Endothelial cell of umbilical vein (primary cell): ENCODE measurements at regions not wholly inside any gene's neighbourhood (a gene's known extent, or its start where the extent isn't known, plus 50 kb on each side); places are given as distances from the start of the nearest gene placed in this dataset.

Experiments used
- BruUV-seq: library from RNA; stranded (reverse); fragments of 400-500 nt; replicated peaks from 2 replicates; lab custom pipeline; 2021; lab: Mats Ljungman, UMichigan
- CTCF ChIA-PET: fragments of 300-600, 350-600 bp; sonication (Branson Sonifier 250); formaldehyde crosslinking; loops from one replicate; lab custom pipeline; 2021; ENCODE audit warnings: antibody characterized with exemption, inconsistent platforms; lab: Charles Lee
- POLR2A ChIA-PET: fragments of 300-600, 350-600 bp; sonication (Branson Sonifier 250); formaldehyde crosslinking; loops from one replicate; lab custom pipeline; 2021; ENCODE audit warnings: antibody characterized with exemption, inconsistent platforms; lab: Charles Lee
- DNase-seq: peaks from one replicate; pipeline ENCODE4 v3.0.0-alpha.2; 2011; ENCODE audit warnings: low read depth, low spot score
- FAIRE-seq: peaks from 2 replicates; lab custom pipeline; 2011; peaks lifted over from hg19 to GRCh38; lab: Jason Lieb, UNC
- H2AFZ ChIP-seq: 2 replicates; pipeline ENCODE4 v1.6.0; 2012; ENCODE audit warnings: low read depth, low read length, control low read depth, inconsistent platforms
- H3K27ac ChIP-seq: 2 replicates; pipeline ENCODE4 v1.5.1; 2011; ENCODE audit warnings: low read depth, mild to moderate bottlenecking, control low read depth, low read length, moderate library complexity; ENCODE audit not compliant: insufficient read depth
- H3K27me3 ChIP-seq, 2 experiments: 2 replicates each; pipeline versions ENCODE4 v1.6.0 to v1.6.1; 2011; ENCODE audit warnings: low read length in 2 of 2, mixed read lengths in 1 of 2; ENCODE audit not compliant: control insufficient read depth in 2 of 2, insufficient read depth in 2 of 2
- H3K36me3 ChIP-seq, 2 experiments: 2 replicates in 1 of 2; 3 replicates in 1 of 2; pipeline ENCODE4 v1.5.1; 2011; ENCODE audit warnings: low read length in 2 of 2, mild to moderate bottlenecking in 1 of 2, moderate library complexity in 1 of 2; ENCODE audit not compliant: control insufficient read depth in 2 of 2, insufficient read depth in 2 of 2; ENCODE audit errors: extremely low read depth in 1 of 2
- H3K4me1 ChIP-seq: 3 replicates; pipeline ENCODE4 v1.5.1; 2011; ENCODE audit warnings: mild to moderate bottlenecking, low read length; ENCODE audit not compliant: control insufficient read depth, insufficient read depth; ENCODE audit errors: extremely low read depth
- H3K4me2 ChIP-seq: 2 replicates; pipeline ENCODE4 v1.6.1; 2011; ENCODE audit warnings: low read length, control low read depth, mixed read lengths; ENCODE audit not compliant: insufficient read depth
- H3K4me3 ChIP-seq, 3 experiments: fragments of 200-600 bp in 1 of 3; sonication (generic), shearing (Covaris generic) in 1 of 3; replicated peaks in 1 of 3; 2 replicates each; pipeline ENCODE4 v1.5.1; 2011 to 2016; ENCODE audit warnings: control low read depth in 3 of 3, low read length in 3 of 3, mild to moderate bottlenecking in 2 of 3, inconsistent platforms in 1 of 3, low read depth in 1 of 3, moderate library complexity in 1 of 3; ENCODE audit not compliant: insufficient read depth in 1 of 3
- H3K79me2 ChIP-seq: 2 replicates; pipeline ENCODE4 v1.6.0; 2012; ENCODE audit warnings: low read length, inconsistent platforms; ENCODE audit not compliant: control insufficient read depth, insufficient read depth
- H3K9ac ChIP-seq: replicated peaks from 2 replicates; pipeline ENCODE3; 2011; ENCODE audit warnings: low read length, control low read depth; ENCODE audit not compliant: insufficient read depth; ENCODE audit errors: extremely low read depth
- H3K9me1 ChIP-seq: replicated peaks from 3 replicates; pipeline ENCODE4 v1.6.0; 2011; ENCODE audit warnings: mild to moderate bottlenecking, low read length; ENCODE audit not compliant: control insufficient read depth, insufficient read depth; ENCODE audit errors: extremely low read depth
- H3K9me3 ChIP-seq: replicated peaks from 2 replicates; pipeline ENCODE4 v1.5.1; 2012; ENCODE audit warnings: low read length, inconsistent platforms; ENCODE audit not compliant: control insufficient read depth, insufficient read depth
- H4K20me1 ChIP-seq: replicated peaks from 2 replicates; pipeline ENCODE3; 2011; ENCODE audit warnings: mild to moderate bottlenecking, low read length; ENCODE audit not compliant: control insufficient read depth, insufficient read depth; ENCODE audit errors: extremely low read depth
- CTCF ChIP-seq, 2 donors: IDR thresholded peaks; 1 replicate in 1 of 2; 2 replicates in 1 of 2; pipeline ENCODE4 v1.5.1; 2011; ENCODE audit warnings: low read length in 2 of 2, mild to moderate bottlenecking in 2 of 2, moderate library complexity in 2 of 2, control low read depth in 1 of 2, inconsistent platforms in 1 of 2, low read depth in 1 of 2; ENCODE audit not compliant: insufficient read depth in 1 of 2; ENCODE audit errors: extremely low read depth in 1 of 2
- FOS ChIP-seq: IDR thresholded peaks from 2 replicates; pipeline ENCODE4 v1.6.1; 2011; ENCODE audit warnings: mild to moderate bottlenecking, low read length, moderate library complexity, borderline replicate concordance; ENCODE audit not compliant: insufficient read depth
- GATA2 ChIP-seq: IDR thresholded peaks from 2 replicates; pipeline ENCODE4 v1.7.0; 2011; ENCODE audit warnings: low read depth, mild to moderate bottlenecking, moderate library complexity, mixed read lengths, low read length; ENCODE audit not compliant: insufficient read length, insufficient read depth
- JUN ChIP-seq: IDR thresholded peaks from 2 replicates; pipeline ENCODE4 v1.6.1; 2011; ENCODE audit warnings: borderline replicate concordance, low read depth; ENCODE audit not compliant: insufficient read length, insufficient read depth
- MYC ChIP-seq: IDR thresholded peaks from one replicate; pipeline ENCODE4 v1.6.1; 2011; ENCODE audit warnings: mild to moderate bottlenecking, low read depth, low read length
- POLR2A ChIP-seq: IDR thresholded peaks from 2 replicates; pipeline ENCODE4 v1.6.1; 2012; ENCODE audit warnings: low read depth, mild to moderate bottlenecking, control low read depth, low read length
- dilution Hi-C: fragments of 300-500 bp; cut with MboI; formaldehyde crosslinking; loops from one replicate; pipeline ENCODE4 v1.15.0; 2019; ENCODE audit warnings: low sequenced_read_pairs; ENCODE audit not compliant: extremely low pct_ligation_motif_present
- intact Hi-C: fragments of 100-400 bp; cut with micrococcal nuclease; formaldehyde crosslinking; loops from one replicate; pipeline ENCODE4 v1.10.0; 2022

GRCh38 chr1:117710710-117711109, 104.9 kb downstream of the TENT5C start:
- TF ChIP-seq FOS (no peak), CTCF (IDR thresholded peaks at IDR 0.05; ENCODE audit: extremely low read depth in 1 of 2, insufficient read depth in 1 of 2, low read depth in 1 of 2, low read length in 2 of 2) (peak; percentile 14 to 35), POLR2A (no peak), JUN (no peak), GATA2 (no peak), MYC (no peak)
- no peaks in the 10 kb centered on the region for H4K20me1 ChIP-seq
- POLR2A ChIA-PET = no interaction called here
- peaks cover 4 to 5% of the 10 kb centered on the region in 2 experiments for H3K27me3 ChIP-seq
- intact Hi-C loops (loop anchor here (1.0 to 2.0 kb wide), 2 partner anchors 44 to 185 kb away; no protein-coding TSS in a partner anchor), dilution Hi-C loops (no loop called here)
- no TSS peak for BruUV-seq
- H3K4me3 ChIP-seq = no peak overlapping the region
- no peaks in the 10 kb centered on the region for H3K79me2 ChIP-seq
- H3K9me1 ChIP-seq = no peaks in the 10 kb centered on the region
- no peak overlapping the region for H3K4me2 ChIP-seq
- H3K4me1 ChIP-seq = no peaks in the 10 kb centered on the region
- no peak overlapping the region for H3K27ac ChIP-seq
- H3K36me3 ChIP-seq = no peaks in the 10 kb centered on the region
- CTCF ChIA-PET = interaction anchor here (1.4 to 4.0 kb wide), 6 partner anchors 14 to 185 kb away, joined by 3 to 12 read pairs (median 8); no protein-coding TSS in a partner anchor
- H3K9ac ChIP-seq = no peak overlapping the region
- no peak overlapping the region for H2AFZ ChIP-seq
- no peaks in the 10 kb centered on the region for H3K9me3 ChIP-seq
- DNase-seq (no peak), FAIRE-seq (no peak)

- H3K4me3 ChIP-seq = no peak overlapping the region
- FAIRE-seq (no peak), DNase-seq (no peak)
- no peak overlapping the region for H3K27ac ChIP-seq
- dilution Hi-C loops = no loop called here
- TF ChIP-seq CTCF (IDR thresholded peaks at IDR 0.05; ENCODE audit: extremely low read depth in 1 of 2, insufficient read depth in 1 of 2, low read depth in 1 of 2, low read length in 2 of 2) (no peak), MYC (no peak)
- H3K4me2 ChIP-seq = no peak overlapping the region
- ChIA-PET POLR2A (no interaction called here), CTCF (interaction anchor here (1.4 to 2.2 kb wide), 4 partner anchors 41 to 183 kb away, joined by 3 to 8 read pairs (median 4); partner anchors contain the start of gene TENT5C)
- intact Hi-C loops = no loop called here
- no peaks in the 10 kb centered on the region for H4K20me1 ChIP-seq
- H3K9ac ChIP-seq = no peak overlapping the region
- BruUV-seq = no TSS peak
- peaks cover 4 to 5% of the 10 kb centered on the region in 2 experiments for H3K27me3 ChIP-seq
- H3K9me1 ChIP-seq = no peaks in the 10 kb centered on the region
- no peaks in the 10 kb centered on the region for H3K9me3 ChIP-seq
- no peak overlapping the region for H2AFZ ChIP-seq
- no peaks in the 10 kb centered on the region for H3K79me2 ChIP-seq
- H3K4me1 ChIP-seq = no peaks in the 10 kb centered on the region
- no peaks in the 10 kb centered on the region for H3K36me3 ChIP-seq
Observed at GRCh38 chr1:117712621-117713020, 106.8 kb downstream of the TENT5C start.
